Lower lobe of right lung (tissue), 2 donors: ENCODE measurements at regions not wholly inside any gene's neighbourhood (a gene's known extent, or its start where the extent isn't known, plus 50 kb on each side); places are given as distances from the start of the nearest gene placed in this dataset.

Experiments
- ATAC-seq, 2 donors: fragments of 200-7000 bp; cut with Tn5 transposase; one replicate each; pipeline ENCODE4 v1.9.1; 2020 to 2022; ENCODE audit warnings: mild to moderate bottlenecking in 2 of 2, moderate library complexity in 2 of 2
- DNase-seq: peaks from one replicate; pipeline ENCODE4 v3.0.0-alpha.2; 2020
- H3K27ac ChIP-seq: fragments of 200-600 bp; one replicate; pipeline ENCODE4 v1.8.0; 2022
- H3K27me3 ChIP-seq: fragments of 200-600 bp; one replicate; pipeline ENCODE4 v1.8.0; 2022; ENCODE audit warnings: low read depth
- H3K36me3 ChIP-seq: fragments of 200-600 bp; one replicate; pipeline ENCODE4 v1.8.0; 2022; ENCODE audit warnings: mild to moderate bottlenecking
- H3K4me1 ChIP-seq: fragments of 200-600 bp; one replicate; pipeline ENCODE4 v1.8.0; 2022
- H3K4me3 ChIP-seq: fragments of 200-600 bp; one replicate; pipeline ENCODE4 v1.8.0; 2022; ENCODE audit warnings: mild to moderate bottlenecking
- H3K9me3 ChIP-seq: fragments of 200-600 bp; one replicate; pipeline ENCODE4 v1.8.0; 2022
- CTCF ChIP-seq: fragments of 200-600 bp; IDR thresholded peaks from one replicate; pipeline ENCODE4 v1.8.0; 2022; ENCODE audit warnings: antibody characterized with exemption, mild to moderate bottlenecking
- intact Hi-C: fragments of 100-400 bp; cut with DNase I; formaldehyde crosslinking; loops from one replicate; pipeline ENCODE4 v1.11.0; 2022
- donor health status: DM: no; HTN: yes; CAD: no; lungs with severe emphysema.

- no peaks in the 10 kb centered on the region for H3K9me3 ChIP-seq
- H3K27me3 ChIP-seq = no peaks in the 10 kb centered on the region
- H3K27ac ChIP-seq = no peak overlapping the region
- TF ChIP-seq CTCF = no peak
- intact Hi-C loops = no loop called here
- no peak for ATAC-seq
- no peaks in the 10 kb centered on the region for H3K36me3 ChIP-seq
- no peak for DNase-seq
- no peak overlapping the region for H3K4me3 ChIP-seq
- H3K4me1 ChIP-seq = no peaks in the 10 kb centered on the region
Measured at GRCh38 chr1:189764391-189765320, 713.0 kb downstream of the BRINP3 start.

DNA sequence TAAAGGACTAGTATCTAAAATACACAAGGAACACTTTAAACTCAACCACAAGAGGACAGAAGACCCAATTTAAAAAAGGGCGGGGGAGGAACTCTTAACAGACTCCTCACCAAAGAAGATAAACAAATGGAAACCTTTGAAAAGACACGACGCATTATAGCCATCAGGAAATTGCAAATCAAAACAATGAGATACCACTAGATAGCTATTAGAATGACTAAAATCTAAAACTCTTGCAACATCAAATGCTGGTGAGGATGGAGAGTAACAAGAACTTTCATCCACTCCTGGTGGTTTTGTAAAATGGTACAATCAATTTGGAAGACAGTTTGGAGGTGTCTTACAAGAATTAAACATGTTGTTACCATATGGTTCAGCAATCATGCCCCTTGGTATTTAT, 708.2 kb downstream of the BRINP3 start:
- H3K36me3 ChIP-seq = no peaks in the 10 kb centered on the region
- no peak for ATAC-seq
- no peaks in the 10 kb centered on the region for H3K9me3 ChIP-seq
- no peaks in the 10 kb centered on the region for H3K4me1 ChIP-seq
- TF ChIP-seq CTCF = no peak
- no peak overlapping the region for H3K4me3 ChIP-seq
- intact Hi-C loops = no loop called here
- DNase-seq = no peak
- no peaks in the 10 kb centered on the region for H3K27me3 ChIP-seq
- H3K27ac ChIP-seq = no peak overlapping the region

DNA sequence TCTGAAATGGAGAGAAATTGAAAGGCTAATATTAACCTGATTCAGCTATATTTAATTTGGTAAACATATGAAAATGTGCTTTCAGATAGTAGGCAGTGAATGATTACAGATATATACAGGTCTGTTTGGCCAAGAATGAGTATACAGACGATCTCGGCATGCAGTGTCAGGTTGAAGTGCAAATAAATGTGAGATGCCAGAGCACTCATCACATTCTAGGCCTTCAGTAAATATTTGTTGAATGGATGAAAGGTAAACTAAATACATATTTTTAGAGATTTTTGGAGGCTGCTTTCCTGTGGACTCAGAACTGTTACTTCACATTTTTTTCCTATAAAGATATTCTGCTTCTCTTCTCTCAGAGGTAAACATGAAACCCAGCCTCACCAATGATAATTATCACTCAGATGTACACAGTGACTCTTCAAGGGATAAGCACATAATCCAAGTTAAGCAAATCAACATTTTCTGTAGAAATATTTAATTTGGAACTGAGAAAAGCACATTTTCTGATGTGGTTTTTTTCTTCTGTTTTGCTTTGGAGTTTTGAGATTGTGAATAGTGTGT, 702.9 kb downstream of the BRINP3 start:
- H3K9me3 ChIP-seq = no peaks in the 10 kb centered on the region
- H3K27ac ChIP-seq = no peak overlapping the region
- no peaks in the 10 kb centered on the region for H3K27me3 ChIP-seq
- H3K4me3 ChIP-seq = no peak overlapping the region
- TF ChIP-seq CTCF = no peak
- intact Hi-C loops = no loop called here
- H3K4me1 ChIP-seq = no peaks in the 10 kb centered on the region
- no peaks in the 10 kb centered on the region for H3K36me3 ChIP-seq
- ATAC-seq (no peak), DNase-seq (no peak)

DNA sequence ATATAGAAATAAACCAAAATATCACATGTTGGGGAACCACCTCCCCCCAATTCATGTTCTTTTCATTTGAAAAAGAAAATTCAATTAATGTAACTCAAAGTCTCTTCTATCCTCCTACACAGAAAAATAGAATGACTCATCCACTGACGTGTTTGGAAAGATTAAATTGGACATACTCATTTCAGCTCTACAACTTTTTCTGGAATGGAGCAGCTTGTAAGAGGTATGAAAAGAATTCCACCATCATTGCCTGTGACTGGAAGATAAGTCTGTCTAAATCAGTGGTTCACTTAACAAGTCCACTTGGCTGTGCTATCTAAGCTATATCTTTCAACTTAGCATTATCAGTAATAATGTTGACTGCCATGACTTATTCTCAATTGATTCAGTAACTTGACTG, 702.3 kb downstream of the BRINP3 start:
- no peak for DNase-seq
- Histone ChIP-seq H3K4me1 (no peaks in the 10 kb centered on the region), H3K4me3 (no peak overlapping the region), H3K9me3 (no peaks in the 10 kb centered on the region), H3K36me3 (no peaks in the 10 kb centered on the region), H3K27ac (no peak overlapping the region), H3K27me3 (no peaks in the 10 kb centered on the region)
- TF ChIP-seq CTCF = no peak
- ATAC-seq = peak in 1 of 2 donors; percentile 66
- intact Hi-C loops = no loop called here

- no peaks in the 10 kb centered on the region for H3K4me1 ChIP-seq
- H3K9me3 ChIP-seq = no peaks in the 10 kb centered on the region
- H3K36me3 ChIP-seq = no peaks in the 10 kb centered on the region
- TF ChIP-seq CTCF = no peak
- intact Hi-C loops = no loop called here
- no peak overlapping the region for H3K4me3 ChIP-seq
- no peak for ATAC-seq
- H3K27me3 ChIP-seq = no peaks in the 10 kb centered on the region
- no peak for DNase-seq
- no peak overlapping the region for H3K27ac ChIP-seq
Measured at GRCh38 chr1:189779034-189779433, 698.6 kb downstream of the BRINP3 start.
